Lower leg skin (tissue), 3 donors: ENCODE measurements at regions not wholly inside any gene's neighbourhood (a gene's known extent, or its start where the extent isn't known, plus 50 kb on each side); places are given as distances from the start of the nearest gene placed in this dataset.

Experiments used
- POLR2A ChIP-seq, 2 donors: fragments of 450-650 bp; IDR thresholded peaks; one replicate each; pipeline ENCODE4 v1.6.1; 2016 to 2017; ENCODE audit warnings: antibody characterized with exemption in 2 of 2, mild to moderate bottlenecking in 1 of 2, moderate library complexity in 1 of 2
- TF ChIP-seq, protein P1 (sequence below), 3 donors: fragments of 450-650 bp; IDR thresholded peaks; one replicate each; pipeline ENCODE4 v1.5.1; 2016; ENCODE audit warnings: antibody characterized with exemption in 3 of 3, mild to moderate bottlenecking in 3 of 3, moderate library complexity in 2 of 3

DNA sequence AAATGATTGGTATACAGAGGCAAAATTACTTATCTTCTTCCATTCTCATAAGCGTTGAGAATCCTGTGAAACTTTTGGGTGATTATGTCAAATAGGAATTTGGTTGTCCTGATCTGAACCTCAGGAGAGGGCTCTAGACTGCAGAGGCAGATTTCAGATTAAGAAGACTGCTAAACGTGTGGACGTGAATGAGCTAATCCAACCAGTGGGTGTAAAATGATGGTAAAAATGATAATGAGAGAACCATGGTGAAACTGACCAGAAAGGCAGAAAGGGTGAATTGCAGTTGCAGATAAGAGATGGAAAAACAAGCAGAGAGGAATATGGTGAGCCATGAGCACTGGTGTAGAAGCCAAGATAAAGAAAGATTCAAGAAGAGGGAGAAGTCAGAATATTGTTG lies 1200.2 kb upstream of the CDH6 start:
- TF ChIP-seq POLR2A (IDR thresholded peaks at IDR 0.05) = no peak
- TF ChIP-seq, protein P1, sequence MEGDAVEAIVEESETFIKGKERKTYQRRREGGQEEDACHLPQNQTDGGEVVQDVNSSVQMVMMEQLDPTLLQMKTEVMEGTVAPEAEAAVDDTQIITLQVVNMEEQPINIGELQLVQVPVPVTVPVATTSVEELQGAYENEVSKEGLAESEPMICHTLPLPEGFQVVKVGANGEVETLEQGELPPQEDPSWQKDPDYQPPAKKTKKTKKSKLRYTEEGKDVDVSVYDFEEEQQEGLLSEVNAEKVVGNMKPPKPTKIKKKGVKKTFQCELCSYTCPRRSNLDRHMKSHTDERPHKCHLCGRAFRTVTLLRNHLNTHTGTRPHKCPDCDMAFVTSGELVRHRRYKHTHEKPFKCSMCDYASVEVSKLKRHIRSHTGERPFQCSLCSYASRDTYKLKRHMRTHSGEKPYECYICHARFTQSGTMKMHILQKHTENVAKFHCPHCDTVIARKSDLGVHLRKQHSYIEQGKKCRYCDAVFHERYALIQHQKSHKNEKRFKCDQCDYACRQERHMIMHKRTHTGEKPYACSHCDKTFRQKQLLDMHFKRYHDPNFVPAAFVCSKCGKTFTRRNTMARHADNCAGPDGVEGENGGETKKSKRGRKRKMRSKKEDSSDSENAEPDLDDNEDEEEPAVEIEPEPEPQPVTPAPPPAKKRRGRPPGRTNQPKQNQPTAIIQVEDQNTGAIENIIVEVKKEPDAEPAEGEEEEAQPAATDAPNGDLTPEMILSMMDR (IDR thresholded peaks at IDR 0.05) = no peak
